ENCODE measurements at regions not wholly inside any gene's neighbourhood (a gene's known extent, or its start where the extent isn't known, plus 50 kb on each side); places are given as distances from the start of the nearest gene placed in this dataset.
A peak's percentile ranks its signal among the peaks of the same experiment; 100 is the strongest.

DNA sequence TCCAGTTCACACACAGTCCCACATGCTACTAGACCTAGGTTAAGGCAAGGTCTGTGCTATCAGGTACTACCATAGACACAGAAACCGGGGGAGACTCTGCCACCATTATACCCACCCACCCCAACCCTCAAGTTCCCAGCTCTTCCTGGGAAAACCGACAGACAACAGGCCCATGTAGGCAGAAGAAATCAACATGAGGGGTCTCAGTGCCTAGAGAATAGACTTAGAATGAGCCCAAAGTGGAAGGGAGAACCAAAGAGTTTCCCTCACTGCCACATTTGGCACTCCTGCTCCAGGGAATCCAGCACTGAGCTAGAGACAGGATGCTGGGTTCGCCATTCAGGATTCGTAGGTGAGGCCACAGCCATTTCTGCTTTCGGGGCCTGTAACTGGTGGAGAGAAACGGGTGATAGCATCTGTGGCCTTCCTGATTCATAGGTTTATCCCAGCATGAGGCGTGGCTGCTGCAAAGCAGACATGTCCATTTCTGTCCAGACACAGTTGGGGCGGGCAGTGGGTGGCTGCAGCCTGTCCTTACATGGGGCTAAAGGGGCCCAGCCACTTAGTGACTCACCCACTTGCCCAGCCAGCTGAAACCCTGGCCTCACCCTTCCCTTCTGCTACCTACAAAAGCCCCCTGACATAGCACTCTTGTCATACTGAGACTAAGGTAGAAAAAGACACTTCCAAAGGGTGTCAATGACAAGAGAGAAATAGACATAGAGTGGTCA lies 69.4 kb downstream of the IRF2BPL start:
- TF ChIP-seq EZH2 (IDR thresholded peaks at IDR 0.05) (no peak), POLR2AphosphoS5 (IDR thresholded peaks at IDR 0.05; ENCODE audit: low read depth, low read length) (peak; percentile 59), POLR2A (IDR thresholded peaks at IDR 0.05; ENCODE audit: borderline replicate concordance, extremely low read depth, insufficient read depth, insufficient read length) (no peak), MAX (IDR thresholded peaks at IDR 0.05) (no peak), RAD21 (IDR thresholded peaks at IDR 0.05; ENCODE audit: low read depth) (no peak)
- TF ChIP-seq, protein P1, sequence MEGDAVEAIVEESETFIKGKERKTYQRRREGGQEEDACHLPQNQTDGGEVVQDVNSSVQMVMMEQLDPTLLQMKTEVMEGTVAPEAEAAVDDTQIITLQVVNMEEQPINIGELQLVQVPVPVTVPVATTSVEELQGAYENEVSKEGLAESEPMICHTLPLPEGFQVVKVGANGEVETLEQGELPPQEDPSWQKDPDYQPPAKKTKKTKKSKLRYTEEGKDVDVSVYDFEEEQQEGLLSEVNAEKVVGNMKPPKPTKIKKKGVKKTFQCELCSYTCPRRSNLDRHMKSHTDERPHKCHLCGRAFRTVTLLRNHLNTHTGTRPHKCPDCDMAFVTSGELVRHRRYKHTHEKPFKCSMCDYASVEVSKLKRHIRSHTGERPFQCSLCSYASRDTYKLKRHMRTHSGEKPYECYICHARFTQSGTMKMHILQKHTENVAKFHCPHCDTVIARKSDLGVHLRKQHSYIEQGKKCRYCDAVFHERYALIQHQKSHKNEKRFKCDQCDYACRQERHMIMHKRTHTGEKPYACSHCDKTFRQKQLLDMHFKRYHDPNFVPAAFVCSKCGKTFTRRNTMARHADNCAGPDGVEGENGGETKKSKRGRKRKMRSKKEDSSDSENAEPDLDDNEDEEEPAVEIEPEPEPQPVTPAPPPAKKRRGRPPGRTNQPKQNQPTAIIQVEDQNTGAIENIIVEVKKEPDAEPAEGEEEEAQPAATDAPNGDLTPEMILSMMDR (IDR thresholded peaks at IDR 0.05 in 2 of 3, conservative IDR thresholded peaks at IDR 0.05 in 1 of 3; ENCODE audit: borderline replicate concordance in 1 of 3, insufficient read depth in 1 of 3, low read depth in 2 of 3, low read length in 2 of 3) = no peak
- TF ChIP-seq, protein P2, sequence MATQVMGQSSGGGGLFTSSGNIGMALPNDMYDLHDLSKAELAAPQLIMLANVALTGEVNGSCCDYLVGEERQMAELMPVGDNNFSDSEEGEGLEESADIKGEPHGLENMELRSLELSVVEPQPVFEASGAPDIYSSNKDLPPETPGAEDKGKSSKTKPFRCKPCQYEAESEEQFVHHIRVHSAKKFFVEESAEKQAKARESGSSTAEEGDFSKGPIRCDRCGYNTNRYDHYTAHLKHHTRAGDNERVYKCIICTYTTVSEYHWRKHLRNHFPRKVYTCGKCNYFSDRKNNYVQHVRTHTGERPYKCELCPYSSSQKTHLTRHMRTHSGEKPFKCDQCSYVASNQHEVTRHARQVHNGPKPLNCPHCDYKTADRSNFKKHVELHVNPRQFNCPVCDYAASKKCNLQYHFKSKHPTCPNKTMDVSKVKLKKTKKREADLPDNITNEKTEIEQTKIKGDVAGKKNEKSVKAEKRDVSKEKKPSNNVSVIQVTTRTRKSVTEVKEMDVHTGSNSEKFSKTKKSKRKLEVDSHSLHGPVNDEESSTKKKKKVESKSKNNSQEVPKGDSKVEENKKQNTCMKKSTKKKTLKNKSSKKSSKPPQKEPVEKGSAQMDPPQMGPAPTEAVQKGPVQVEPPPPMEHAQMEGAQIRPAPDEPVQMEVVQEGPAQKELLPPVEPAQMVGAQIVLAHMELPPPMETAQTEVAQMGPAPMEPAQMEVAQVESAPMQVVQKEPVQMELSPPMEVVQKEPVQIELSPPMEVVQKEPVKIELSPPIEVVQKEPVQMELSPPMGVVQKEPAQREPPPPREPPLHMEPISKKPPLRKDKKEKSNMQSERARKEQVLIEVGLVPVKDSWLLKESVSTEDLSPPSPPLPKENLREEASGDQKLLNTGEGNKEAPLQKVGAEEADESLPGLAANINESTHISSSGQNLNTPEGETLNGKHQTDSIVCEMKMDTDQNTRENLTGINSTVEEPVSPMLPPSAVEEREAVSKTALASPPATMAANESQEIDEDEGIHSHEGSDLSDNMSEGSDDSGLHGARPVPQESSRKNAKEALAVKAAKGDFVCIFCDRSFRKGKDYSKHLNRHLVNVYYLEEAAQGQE (IDR thresholded peaks at IDR 0.05; ENCODE audit: low read depth) = no peak
